GM04503 (cell line): ENCODE measurements at regions not wholly inside any gene's neighbourhood (a gene's known extent, or its start where the extent isn't known, plus 50 kb on each side); places are given as distances from the start of the nearest gene placed in this dataset.
"Not testable (repeated sequence)": the region's sequence is repeated elsewhere in the genome, so short reads cannot be mapped to it uniquely, and the experiment has no call there.

Experiments used
- DNase-seq: peaks from one replicate; pipeline ENCODE4 v3.0.0-alpha.2; 2012; ENCODE audit warnings: low read depth

- no peak for DNase-seq
Observed at GRCh38 chr5:17400724-17401469, 97.1 kb upstream of the TAF11L2 start.

GRCh38 chr5:17401470-17402288 is 96.4 kb upstream of the TAF11L2 start:
- DNase-seq, result no peak

GRCh38 chr5:17402289-17403121 is 95.5 kb upstream of the TAF11L2 start:
- DNase-seq, result no peak

GRCh38 chr5:17403695-17404490 is 94.1 kb upstream of the TAF11L2 start:
- DNase-seq, result no peak

- DNase-seq, result no peak
Observed at GRCh38 chr5:17405976-17406375, 92.1 kb upstream of the TAF11L2 start.

GRCh38 chr5:17406423-17406838 is 91.6 kb upstream of the TAF11L2 start:
- DNase-seq, result no peak

GRCh38 chr5:17411436-17412402 is 86.3 kb upstream of the TAF11L2 start:
- no peak for DNase-seq

GRCh38 chr5:17412760-17413671 is 85.0 kb upstream of the TAF11L2 start:
- no peak for DNase-seq

- DNase-seq, result no peak
Observed at GRCh38 chr5:17413691-17414090, 84.3 kb upstream of the TAF11L2 start.

GRCh38 chr5:17415321-17415758 is 82.7 kb upstream of the TAF11L2 start:
- no peak for DNase-seq

- DNase-seq, result not testable (repeated sequence)
Observed at GRCh38 chr5:17416374-17416773, 81.7 kb upstream of the TAF11L2 start.

GRCh38 chr5:17424674-17425073 is 73.4 kb upstream of the TAF11L2 start:
- DNase-seq, result no peak

GRCh38 chr5:17425385-17426070 is 72.5 kb upstream of the TAF11L2 start:
- DNase-seq, result no peak

- no peak for DNase-seq
Observed at GRCh38 chr5:17426104-17426749, 71.8 kb upstream of the TAF11L2 start.

GRCh38 chr5:17428176-17428800 is 69.7 kb upstream of the TAF11L2 start:
- DNase-seq, result no peak

- DNase-seq, result no peak
Observed at GRCh38 chr5:17429353-17429752, 68.7 kb upstream of the TAF11L2 start.

GRCh38 chr5:17430241-17430640 is 67.8 kb upstream of the TAF11L2 start:
- no peak for DNase-seq
